Endothelial cell of umbilical vein (primary cell): ENCODE measurements at regions not wholly inside any gene's neighbourhood (a gene's known extent, or its start where the extent isn't known, plus 50 kb on each side); places are given as distances from the start of the nearest gene placed in this dataset.

Source experiments
- BruUV-seq: library from RNA; stranded (reverse); fragments of 400-500 nt; replicated peaks from 2 replicates; lab custom pipeline; 2021; lab: Mats Ljungman, UMichigan
- CTCF ChIA-PET: fragments of 300-600, 350-600 bp; sonication (Branson Sonifier 250); formaldehyde crosslinking; loops from one replicate; lab custom pipeline; 2021; ENCODE audit warnings: antibody characterized with exemption, inconsistent platforms; lab: Charles Lee
- POLR2A ChIA-PET: fragments of 300-600, 350-600 bp; sonication (Branson Sonifier 250); formaldehyde crosslinking; loops from one replicate; lab custom pipeline; 2021; ENCODE audit warnings: antibody characterized with exemption, inconsistent platforms; lab: Charles Lee
- DNase-seq: peaks from one replicate; pipeline ENCODE4 v3.0.0-alpha.2; 2011; ENCODE audit warnings: low read depth, low spot score
- FAIRE-seq: peaks from 2 replicates; lab custom pipeline; 2011; peaks lifted over from hg19 to GRCh38; lab: Jason Lieb, UNC
- H2AFZ ChIP-seq: 2 replicates; pipeline ENCODE4 v1.6.0; 2012; ENCODE audit warnings: low read depth, low read length, control low read depth, inconsistent platforms
- H3K27ac ChIP-seq: 2 replicates; pipeline ENCODE4 v1.5.1; 2011; ENCODE audit warnings: low read depth, mild to moderate bottlenecking, control low read depth, low read length, moderate library complexity; ENCODE audit not compliant: insufficient read depth
- H3K27me3 ChIP-seq, 2 experiments: 2 replicates each; pipeline versions ENCODE4 v1.6.0 to v1.6.1; 2011; ENCODE audit warnings: low read length in 2 of 2, mixed read lengths in 1 of 2; ENCODE audit not compliant: control insufficient read depth in 2 of 2, insufficient read depth in 2 of 2
- H3K36me3 ChIP-seq, 2 experiments: 2 replicates in 1 of 2; 3 replicates in 1 of 2; pipeline ENCODE4 v1.5.1; 2011; ENCODE audit warnings: low read length in 2 of 2, mild to moderate bottlenecking in 1 of 2, moderate library complexity in 1 of 2; ENCODE audit not compliant: control insufficient read depth in 2 of 2, insufficient read depth in 2 of 2; ENCODE audit errors: extremely low read depth in 1 of 2
- H3K4me1 ChIP-seq: 3 replicates; pipeline ENCODE4 v1.5.1; 2011; ENCODE audit warnings: mild to moderate bottlenecking, low read length; ENCODE audit not compliant: control insufficient read depth, insufficient read depth; ENCODE audit errors: extremely low read depth
- H3K4me2 ChIP-seq: 2 replicates; pipeline ENCODE4 v1.6.1; 2011; ENCODE audit warnings: low read length, control low read depth, mixed read lengths; ENCODE audit not compliant: insufficient read depth
- H3K4me3 ChIP-seq, 3 experiments: fragments of 200-600 bp in 1 of 3; sonication (generic), shearing (Covaris generic) in 1 of 3; replicated peaks in 1 of 3; 2 replicates each; pipeline ENCODE4 v1.5.1; 2011 to 2016; ENCODE audit warnings: control low read depth in 3 of 3, low read length in 3 of 3, mild to moderate bottlenecking in 2 of 3, inconsistent platforms in 1 of 3, low read depth in 1 of 3, moderate library complexity in 1 of 3; ENCODE audit not compliant: insufficient read depth in 1 of 3
- H3K79me2 ChIP-seq: 2 replicates; pipeline ENCODE4 v1.6.0; 2012; ENCODE audit warnings: low read length, inconsistent platforms; ENCODE audit not compliant: control insufficient read depth, insufficient read depth
- H3K9ac ChIP-seq: replicated peaks from 2 replicates; pipeline ENCODE3; 2011; ENCODE audit warnings: low read length, control low read depth; ENCODE audit not compliant: insufficient read depth; ENCODE audit errors: extremely low read depth
- H3K9me1 ChIP-seq: replicated peaks from 3 replicates; pipeline ENCODE4 v1.6.0; 2011; ENCODE audit warnings: mild to moderate bottlenecking, low read length; ENCODE audit not compliant: control insufficient read depth, insufficient read depth; ENCODE audit errors: extremely low read depth
- H3K9me3 ChIP-seq: replicated peaks from 2 replicates; pipeline ENCODE4 v1.5.1; 2012; ENCODE audit warnings: low read length, inconsistent platforms; ENCODE audit not compliant: control insufficient read depth, insufficient read depth
- H4K20me1 ChIP-seq: replicated peaks from 2 replicates; pipeline ENCODE3; 2011; ENCODE audit warnings: mild to moderate bottlenecking, low read length; ENCODE audit not compliant: control insufficient read depth, insufficient read depth; ENCODE audit errors: extremely low read depth
- EZH2 ChIP-seq: IDR thresholded peaks from 2 replicates; pipeline ENCODE4 v1.6.1; 2012; ENCODE audit warnings: borderline replicate concordance, low read depth, mild to moderate bottlenecking, moderate library complexity, low read length, inconsistent platforms; ENCODE audit not compliant: severe bottlenecking
- FOS ChIP-seq: IDR thresholded peaks from 2 replicates; pipeline ENCODE4 v1.6.1; 2011; ENCODE audit warnings: mild to moderate bottlenecking, low read length, moderate library complexity, borderline replicate concordance; ENCODE audit not compliant: insufficient read depth
- GATA2 ChIP-seq: IDR thresholded peaks from 2 replicates; pipeline ENCODE4 v1.7.0; 2011; ENCODE audit warnings: low read depth, mild to moderate bottlenecking, moderate library complexity, mixed read lengths, low read length; ENCODE audit not compliant: insufficient read length, insufficient read depth
- JUN ChIP-seq: IDR thresholded peaks from 2 replicates; pipeline ENCODE4 v1.6.1; 2011; ENCODE audit warnings: borderline replicate concordance, low read depth; ENCODE audit not compliant: insufficient read length, insufficient read depth
- MYC ChIP-seq: IDR thresholded peaks from one replicate; pipeline ENCODE4 v1.6.1; 2011; ENCODE audit warnings: mild to moderate bottlenecking, low read depth, low read length
- POLR2A ChIP-seq: IDR thresholded peaks from 2 replicates; pipeline ENCODE4 v1.6.1; 2012; ENCODE audit warnings: low read depth, mild to moderate bottlenecking, control low read depth, low read length
- dilution Hi-C: fragments of 300-500 bp; cut with MboI; formaldehyde crosslinking; loops from one replicate; pipeline ENCODE4 v1.15.0; 2019; ENCODE audit warnings: low sequenced_read_pairs; ENCODE audit not compliant: extremely low pct_ligation_motif_present
- intact Hi-C: fragments of 100-400 bp; cut with micrococcal nuclease; formaldehyde crosslinking; loops from one replicate; pipeline ENCODE4 v1.10.0; 2022
- TF ChIP-seq, protein P1 (sequence below), 2 donors: IDR thresholded peaks; 1 replicate in 1 of 2; 2 replicates in 1 of 2; pipeline ENCODE4 v1.5.1; 2011; ENCODE audit warnings: low read length in 2 of 2, mild to moderate bottlenecking in 2 of 2, moderate library complexity in 2 of 2, control low read depth in 1 of 2, inconsistent platforms in 1 of 2, low read depth in 1 of 2; ENCODE audit not compliant: insufficient read depth in 1 of 2; ENCODE audit errors: extremely low read depth in 1 of 2

DNA sequence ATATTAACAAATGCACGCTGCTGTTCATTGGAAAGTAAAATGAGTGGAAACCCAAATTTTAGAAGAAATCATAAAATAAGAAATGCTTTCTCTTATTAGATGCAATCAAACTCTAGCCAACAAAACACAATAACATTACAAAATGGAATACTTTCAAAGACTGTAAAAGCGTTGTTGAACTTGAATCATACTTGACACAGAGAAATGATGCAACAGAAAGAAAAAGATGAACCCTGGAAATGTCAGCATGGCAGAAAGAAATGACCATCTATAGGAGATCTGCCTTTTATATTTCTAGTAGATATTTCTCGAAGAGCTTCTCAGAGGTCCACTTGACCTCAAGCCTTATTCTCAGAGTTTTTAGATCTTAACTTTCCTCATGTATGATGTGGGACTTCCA lies 170.6 kb upstream of the MEIS1 start:
- BruUV-seq, result no TSS peak
- no peak for DNase-seq
- CTCF ChIA-PET, result no interaction called here

GRCh38 chr2:66255867-66256266 lies 179.1 kb upstream of the MEIS1 start:
- intact Hi-C loops, result no loop called here
- DNase-seq (no peak), FAIRE-seq (no peak)
- no peaks in the 10 kb centered on the region for H3K9me3 ChIP-seq
- POLR2A ChIA-PET, result no interaction called here
- no peaks in the 10 kb centered on the region for H3K79me2 ChIP-seq
- H3K9me1 ChIP-seq, result no peaks in the 10 kb centered on the region
- no peaks in the 10 kb centered on the region for H3K27me3 ChIP-seq
- no peak for TF ChIP-seq POLR2A
- TF ChIP-seq GATA2, result no peak
- no peak for TF ChIP-seq FOS
- no peak for TF ChIP-seq MYC
- TF ChIP-seq EZH2, result no peak
- TF ChIP-seq, protein P1, sequence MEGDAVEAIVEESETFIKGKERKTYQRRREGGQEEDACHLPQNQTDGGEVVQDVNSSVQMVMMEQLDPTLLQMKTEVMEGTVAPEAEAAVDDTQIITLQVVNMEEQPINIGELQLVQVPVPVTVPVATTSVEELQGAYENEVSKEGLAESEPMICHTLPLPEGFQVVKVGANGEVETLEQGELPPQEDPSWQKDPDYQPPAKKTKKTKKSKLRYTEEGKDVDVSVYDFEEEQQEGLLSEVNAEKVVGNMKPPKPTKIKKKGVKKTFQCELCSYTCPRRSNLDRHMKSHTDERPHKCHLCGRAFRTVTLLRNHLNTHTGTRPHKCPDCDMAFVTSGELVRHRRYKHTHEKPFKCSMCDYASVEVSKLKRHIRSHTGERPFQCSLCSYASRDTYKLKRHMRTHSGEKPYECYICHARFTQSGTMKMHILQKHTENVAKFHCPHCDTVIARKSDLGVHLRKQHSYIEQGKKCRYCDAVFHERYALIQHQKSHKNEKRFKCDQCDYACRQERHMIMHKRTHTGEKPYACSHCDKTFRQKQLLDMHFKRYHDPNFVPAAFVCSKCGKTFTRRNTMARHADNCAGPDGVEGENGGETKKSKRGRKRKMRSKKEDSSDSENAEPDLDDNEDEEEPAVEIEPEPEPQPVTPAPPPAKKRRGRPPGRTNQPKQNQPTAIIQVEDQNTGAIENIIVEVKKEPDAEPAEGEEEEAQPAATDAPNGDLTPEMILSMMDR (IDR thresholded peaks at IDR 0.05; ENCODE audit: extremely low read depth in 1 of 2, insufficient read depth in 1 of 2, low read depth in 1 of 2, low read length in 2 of 2), result no peak
- no TSS peak for BruUV-seq
- H3K9ac ChIP-seq, result no peak overlapping the region
- no peak overlapping the region for H2AFZ ChIP-seq
- H3K4me2 ChIP-seq, result no peak overlapping the region
- H3K4me3 ChIP-seq, result no peak overlapping the region
- no peaks in the 10 kb centered on the region for H3K36me3 ChIP-seq
- no peak overlapping the region for H3K27ac ChIP-seq
- CTCF ChIA-PET, result no interaction called here
- H3K4me1 ChIP-seq, result no peaks in the 10 kb centered on the region
- no peaks in the 10 kb centered on the region for H4K20me1 ChIP-seq
- dilution Hi-C loops, result no loop called here

More for the DNA sequence above, 170.6 kb upstream of the MEIS1 start:
- intact Hi-C loops (no loop called here), dilution Hi-C loops (no loop called here)
- TF ChIP-seq JUN (no peak), EZH2 (no peak), MYC (no peak)
- TF ChIP-seq, protein P1 (IDR thresholded peaks at IDR 0.05; ENCODE audit: extremely low read depth in 1 of 2, insufficient read depth in 1 of 2, low read depth in 1 of 2, low read length in 2 of 2), result no peak
- Histone ChIP-seq H3K4me1 (no peaks in the 10 kb centered on the region), H3K9ac (no peak overlapping the region), H3K9me3 (no peaks in the 10 kb centered on the region), H3K4me3 (no peak overlapping the region), H3K27me3 (no peaks in the 10 kb centered on the region), H3K36me3 (no peaks in the 10 kb centered on the region), H3K27ac (no peak overlapping the region), H3K9me1 (no peaks in the 10 kb centered on the region), H3K79me2 (no peaks in the 10 kb centered on the region), H2AFZ (no peak overlapping the region), H4K20me1 (no peaks in the 10 kb centered on the region), H3K4me2 (no peak overlapping the region)
- POLR2A ChIA-PET, result no interaction called here
- FAIRE-seq, result no peak
